GM19238 (cell line): ENCODE measurements at regions not wholly inside any gene's neighbourhood (a gene's known extent, or its start where the extent isn't known, plus 50 kb on each side); places are given as distances from the start of the nearest gene placed in this dataset.

ENCODE experiments used
- DNase-seq: peaks from one replicate; pipeline ENCODE4 v3.0.0; 2011; ENCODE audit warnings: low spot score; ENCODE audit not compliant: insufficient read length

DNA sequence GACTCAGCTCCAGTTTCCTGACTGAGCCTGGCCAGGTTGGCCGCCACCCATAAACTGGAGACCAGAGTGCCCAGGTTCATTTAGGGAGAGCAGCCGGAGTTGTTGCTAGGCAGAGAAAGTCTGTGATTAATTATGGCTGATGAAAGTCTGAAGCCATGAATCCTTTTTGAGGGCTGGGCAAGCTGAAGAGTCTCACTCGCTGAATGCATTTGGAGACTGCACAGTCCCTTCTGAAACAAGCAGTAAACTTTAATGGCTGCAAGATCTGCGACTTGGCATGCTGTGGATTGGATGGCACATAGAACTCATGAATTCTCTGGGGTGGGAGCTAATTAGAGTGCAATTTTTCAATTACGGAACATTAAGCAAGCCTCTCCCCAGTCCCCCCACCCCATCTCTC is 282.1 kb downstream of the RPLP1 start:
- no peak for DNase-seq

DNA sequence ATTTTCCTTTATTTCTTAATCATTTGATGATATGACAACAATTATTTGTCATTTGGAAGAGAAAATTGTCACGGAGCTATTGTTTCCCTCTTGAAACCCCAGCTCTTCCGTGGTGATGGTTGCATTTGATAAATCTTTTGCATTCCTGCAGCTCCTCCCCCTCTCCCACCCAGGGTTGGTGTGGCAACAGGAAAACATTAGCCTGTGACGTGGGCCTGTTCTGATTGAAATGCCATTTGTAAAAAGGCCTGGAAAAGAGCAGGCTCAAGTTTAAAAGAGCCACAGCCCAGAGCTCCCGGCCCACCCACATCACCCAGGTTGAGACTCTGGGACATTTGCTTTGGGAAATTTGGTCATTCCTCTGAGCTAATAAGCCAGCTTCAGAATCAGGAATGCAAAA is 282.5 kb downstream of the RPLP1 start:
- no peak for DNase-seq

DNA sequence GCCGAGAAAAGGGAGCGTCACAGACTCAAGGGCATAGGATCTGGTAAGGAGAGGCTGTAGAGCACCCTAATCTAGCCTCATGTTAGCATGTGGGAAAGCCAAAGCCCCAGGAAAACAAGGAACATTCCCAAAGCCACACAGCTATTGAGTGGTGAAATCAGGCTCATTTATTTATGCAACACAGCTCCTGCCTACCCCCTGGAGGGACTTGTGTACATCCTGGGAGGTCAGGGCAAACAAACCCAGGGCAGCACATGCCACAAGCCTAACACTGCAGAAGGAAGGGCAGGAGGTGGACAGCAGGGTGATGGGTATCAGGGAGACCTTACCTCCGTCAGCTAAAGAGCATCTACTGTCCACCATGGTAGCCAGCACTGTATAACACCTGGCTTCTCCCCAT is 283.5 kb downstream of the RPLP1 start:
- DNase-seq, result no peak

DNA sequence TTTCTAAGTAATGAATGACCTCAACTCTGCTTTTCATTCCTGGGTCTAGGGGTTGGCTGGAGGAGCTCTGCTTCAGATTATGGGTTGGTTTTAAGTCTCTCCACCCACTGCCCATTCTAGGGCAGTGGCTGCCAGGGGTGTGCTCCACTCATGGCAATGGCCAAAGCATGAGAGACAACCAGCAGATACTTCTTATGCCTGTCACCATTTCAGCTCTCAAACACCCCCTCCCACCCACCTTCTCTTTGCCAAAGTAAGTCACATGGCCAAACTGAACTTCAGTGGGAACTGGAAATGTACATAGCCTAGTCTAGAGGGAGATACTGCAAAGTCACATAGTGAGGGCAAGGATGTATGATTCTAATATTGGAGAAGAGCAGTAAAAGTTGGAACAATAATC is 285.3 kb downstream of the RPLP1 start:
- no peak for DNase-seq

DNA sequence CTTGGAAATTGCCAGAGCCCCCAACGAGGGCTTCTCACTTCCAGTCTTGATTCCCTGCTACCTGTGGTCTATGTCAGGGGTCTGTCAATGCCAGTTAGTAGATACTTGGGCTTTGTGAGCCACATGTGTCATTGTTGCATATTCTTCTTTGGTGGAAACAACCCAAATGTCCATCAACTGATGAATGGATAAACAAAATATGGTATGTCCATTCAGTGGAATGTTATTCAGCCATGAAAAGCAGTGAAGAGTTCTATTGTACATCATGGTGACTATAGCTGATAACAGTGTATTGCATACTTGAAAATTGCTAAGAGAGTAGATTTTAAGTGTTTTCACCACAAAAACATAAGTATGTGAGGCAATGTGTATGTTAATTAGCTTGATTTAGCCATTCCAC is 288.1 kb downstream of the RPLP1 start:
- no peak for DNase-seq

DNA sequence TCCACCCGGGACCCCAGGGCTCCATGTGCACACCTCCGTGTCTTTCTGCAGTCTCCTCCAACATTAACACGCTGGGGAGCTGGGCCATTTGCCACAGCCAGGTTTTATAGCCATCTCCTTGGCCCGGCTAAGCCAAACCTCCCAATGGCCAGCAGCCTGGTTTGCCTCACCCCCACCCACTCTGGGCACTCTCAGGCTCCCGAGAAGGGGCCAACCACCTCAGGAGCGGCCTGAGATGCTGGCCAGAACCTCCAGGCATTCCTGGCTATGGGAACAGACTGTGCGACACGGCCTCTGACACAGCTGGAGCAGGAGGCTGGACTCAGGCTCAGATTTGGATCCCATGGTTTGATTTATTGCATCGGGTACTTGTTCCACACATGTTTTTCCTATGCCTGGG is 289.7 kb downstream of the RPLP1 start:
- no peak for DNase-seq

DNA sequence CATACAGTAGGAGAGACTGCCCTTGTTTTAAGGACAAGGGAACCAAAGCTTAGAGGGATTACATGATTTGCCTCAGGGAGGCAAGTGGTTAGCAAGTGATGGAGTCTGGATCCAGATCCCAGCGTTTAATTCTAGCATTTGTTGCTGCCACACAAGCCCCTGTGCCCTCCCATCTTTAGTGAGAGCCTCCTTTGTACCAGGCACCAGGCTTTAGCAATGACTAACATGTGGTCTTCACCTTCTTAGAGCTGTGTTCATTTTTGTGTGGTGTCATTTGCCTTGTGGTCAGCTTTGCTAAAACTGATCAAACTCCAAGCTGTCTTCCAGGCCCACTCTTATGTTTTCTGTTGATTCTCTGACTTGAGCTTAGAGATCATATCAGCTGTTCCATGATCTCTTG is 290.5 kb downstream of the RPLP1 start:
- no peak for DNase-seq

DNA sequence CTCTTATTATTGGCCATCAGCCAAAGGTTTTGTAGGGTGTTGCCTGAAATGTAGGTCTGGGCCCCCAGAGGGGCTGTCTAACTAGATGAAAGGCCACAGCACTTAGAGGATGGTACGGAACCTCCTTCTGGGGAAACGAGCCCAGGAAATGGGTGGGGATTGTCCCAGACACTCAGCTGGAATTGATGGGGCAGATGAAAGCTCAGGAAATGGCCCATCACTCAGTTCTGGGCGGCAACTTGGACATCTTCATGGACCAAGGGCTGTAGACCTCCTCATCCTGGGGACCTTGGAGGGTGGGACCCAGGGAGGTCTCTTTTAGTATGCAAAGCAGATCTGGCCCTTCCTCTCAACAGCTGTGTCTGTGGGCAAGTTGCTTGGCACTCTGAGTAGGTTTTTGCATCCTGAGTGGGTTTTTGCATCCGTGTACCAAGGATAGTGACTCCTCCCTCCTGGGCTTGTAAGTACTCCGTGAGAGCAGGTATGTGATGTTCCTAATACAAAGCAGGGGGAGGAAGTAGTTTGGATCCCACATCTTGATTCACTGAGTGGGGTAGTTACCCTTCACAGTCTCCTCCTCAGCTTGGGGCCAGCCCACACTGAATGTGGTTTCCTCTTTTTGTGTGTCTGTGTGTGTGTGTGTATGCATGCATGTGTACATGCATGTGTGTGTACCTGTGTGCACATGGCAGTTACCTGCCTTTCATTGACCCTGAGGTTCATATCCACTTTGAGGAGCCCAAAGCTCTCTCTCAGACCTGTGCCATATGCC is 292.0 kb downstream of the RPLP1 start:
- DNase-seq, result no peak

DNA sequence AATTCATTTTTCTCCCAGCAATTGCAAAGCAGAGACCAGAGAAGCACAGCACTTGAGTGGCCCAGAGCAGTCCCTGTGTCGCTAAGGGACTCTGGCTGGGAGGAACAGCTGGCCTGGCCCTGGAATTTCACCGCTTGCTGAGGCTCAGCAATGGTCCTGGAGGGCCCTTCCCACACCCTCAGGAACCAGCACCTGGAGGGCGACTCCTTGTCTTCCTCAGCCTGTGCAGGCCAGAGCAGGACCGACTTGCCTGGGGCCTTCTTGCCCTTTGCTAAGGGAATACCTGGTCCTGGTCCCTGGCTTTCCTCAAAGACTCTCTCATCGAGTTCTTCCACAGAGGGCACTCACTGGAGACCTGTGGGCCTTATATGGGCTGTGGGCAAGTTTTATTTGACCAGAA is 294.6 kb downstream of the RPLP1 start:
- DNase-seq, result no peak

DNA sequence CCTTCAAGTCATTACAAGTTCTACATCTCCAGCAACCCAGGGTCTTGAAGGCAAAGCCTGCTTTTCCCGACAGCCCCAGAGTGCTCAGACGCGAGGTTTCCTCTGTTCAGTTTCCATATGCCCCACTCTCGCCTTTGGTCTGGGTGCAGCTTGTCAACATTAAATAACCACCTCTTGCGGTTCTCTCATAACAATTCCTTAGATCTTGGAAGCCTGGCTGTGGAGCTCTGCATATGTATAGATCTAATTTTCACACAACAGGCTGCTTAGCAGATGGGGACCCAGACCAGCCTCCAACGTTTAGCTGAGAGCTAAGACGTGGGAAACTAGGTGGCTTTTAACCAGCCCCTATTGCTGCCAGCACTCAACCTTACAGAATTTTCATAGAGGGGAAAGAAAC is 295.5 kb downstream of the RPLP1 start:
- DNase-seq, result no peak

DNA sequence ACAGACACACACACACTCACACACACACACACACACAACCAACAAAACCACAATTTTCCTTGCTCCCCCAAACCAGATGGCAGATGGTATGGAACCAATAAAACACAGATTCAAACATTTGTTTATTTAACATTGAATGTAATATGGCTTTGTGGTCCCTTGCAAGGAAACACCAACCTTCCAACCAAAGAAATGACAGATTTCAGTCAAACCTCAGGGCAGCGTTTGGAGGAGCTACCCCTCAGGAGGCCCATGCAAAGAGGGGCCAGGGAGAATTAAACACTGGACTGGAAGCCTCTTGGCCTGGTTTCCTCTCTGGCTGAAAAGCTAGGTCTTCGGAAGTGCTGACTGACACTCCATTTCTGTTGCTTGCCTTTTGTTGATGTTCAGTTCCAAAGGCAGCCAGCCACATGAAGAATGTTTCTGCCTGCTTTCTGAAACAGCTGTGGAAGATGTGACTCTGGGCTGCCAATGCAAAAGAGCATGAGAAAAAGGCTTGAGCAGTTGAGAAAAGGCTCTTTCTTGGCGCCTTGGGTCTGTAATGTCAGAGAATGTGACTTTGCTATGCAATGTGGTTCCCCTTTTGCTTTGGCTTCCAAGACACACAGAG is 296.1 kb downstream of the RPLP1 start:
- DNase-seq, result no peak

DNA sequence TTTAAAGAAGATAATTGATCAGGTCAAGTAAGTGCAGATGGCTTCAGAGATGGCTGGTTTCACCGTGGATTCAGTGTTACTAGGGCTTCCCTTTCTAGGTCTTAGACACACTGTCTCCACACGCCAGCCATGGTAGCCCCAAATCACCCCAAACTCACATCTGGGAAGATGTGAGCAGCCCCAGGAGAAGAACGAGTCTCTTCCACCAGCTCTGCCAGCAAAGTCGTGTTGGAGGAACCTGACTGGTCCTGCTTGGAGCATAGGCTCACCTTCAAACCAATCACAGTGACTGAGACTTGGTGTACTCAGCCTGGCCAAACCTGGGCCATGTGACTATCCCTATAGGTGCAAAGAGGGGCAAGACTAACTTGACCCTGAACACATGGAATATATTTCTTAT is 296.7 kb downstream of the RPLP1 start:
- DNase-seq, result no peak

DNA sequence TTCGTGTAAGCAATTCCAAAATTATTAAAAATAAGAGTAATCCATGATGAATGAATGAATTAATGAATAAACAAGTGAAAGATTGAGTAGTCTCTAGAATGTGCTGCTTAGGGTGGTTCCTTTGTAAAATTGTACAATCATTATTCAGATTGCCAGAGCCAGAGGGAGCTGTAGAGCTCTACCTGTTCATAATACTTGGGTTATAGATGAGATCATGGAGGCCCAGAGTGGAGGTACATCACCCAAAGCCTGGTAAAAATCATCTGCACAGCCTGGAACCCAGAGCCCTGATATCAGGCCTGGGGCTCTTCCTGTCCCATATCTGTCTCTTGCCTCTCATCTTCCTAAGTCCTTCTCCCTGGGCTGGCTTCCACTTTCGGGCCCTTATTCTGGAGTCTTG is 297.2 kb downstream of the RPLP1 start:
- DNase-seq, result no peak

DNA sequence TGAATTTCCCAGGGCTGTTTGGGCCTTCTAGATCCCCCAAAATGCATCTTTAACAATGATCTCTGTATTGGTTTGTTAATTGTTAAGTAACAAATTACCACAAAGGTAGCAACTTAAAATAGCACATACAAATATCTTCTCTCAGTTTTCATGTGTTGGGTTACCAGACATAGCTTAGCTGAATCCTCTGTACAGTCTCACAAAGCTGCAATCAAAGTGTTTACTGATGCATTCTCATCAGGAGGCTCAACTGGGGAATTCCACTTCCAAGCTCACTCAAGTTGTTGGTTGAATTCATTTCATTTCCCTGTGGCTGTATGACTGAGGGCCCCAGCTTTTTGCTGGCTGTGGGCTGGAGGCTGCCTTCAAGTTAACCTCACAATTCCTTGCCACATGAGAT is 297.6 kb downstream of the RPLP1 start:
- DNase-seq, result no peak

DNA sequence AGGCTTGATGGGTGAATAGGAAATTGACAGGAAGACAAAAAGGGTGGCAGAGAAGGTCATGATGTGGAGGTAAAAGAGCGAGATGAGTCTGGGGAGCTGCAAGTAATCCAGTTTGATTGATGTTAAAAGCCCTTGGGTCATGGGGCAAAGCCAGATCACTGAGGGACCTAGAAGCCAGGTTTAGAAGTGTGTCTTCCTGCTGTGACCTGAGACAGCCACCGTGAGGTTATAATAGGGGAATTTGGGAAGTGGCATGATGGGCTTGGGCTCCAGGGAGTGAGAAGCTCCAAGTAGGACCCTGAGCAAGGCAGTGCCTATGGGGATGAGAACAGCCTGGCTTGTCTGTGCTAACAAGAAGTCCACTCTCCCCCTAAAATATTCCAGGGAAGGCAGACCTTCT is 298.5 kb downstream of the RPLP1 start:
- no peak for DNase-seq

DNA sequence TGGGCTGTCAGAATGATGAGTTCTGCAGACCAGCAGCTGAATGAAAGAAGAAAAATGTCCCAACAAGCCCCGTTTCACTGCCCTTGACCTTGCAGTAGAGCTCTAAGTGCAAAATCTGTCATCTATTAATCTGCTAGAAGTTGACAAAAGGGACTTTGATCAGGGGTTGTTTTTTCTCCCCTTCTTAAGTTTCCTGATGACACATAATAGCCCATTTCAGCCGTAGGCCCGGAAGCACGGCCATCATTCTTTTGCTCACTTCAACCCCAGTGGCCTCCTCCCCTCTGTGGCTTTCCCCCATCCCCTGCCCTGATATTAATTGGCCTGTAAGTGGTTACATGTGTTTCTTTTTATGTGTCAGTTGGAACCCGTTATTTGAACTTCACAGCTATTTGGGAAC is 298.9 kb downstream of the RPLP1 start:
- no peak for DNase-seq

DNA sequence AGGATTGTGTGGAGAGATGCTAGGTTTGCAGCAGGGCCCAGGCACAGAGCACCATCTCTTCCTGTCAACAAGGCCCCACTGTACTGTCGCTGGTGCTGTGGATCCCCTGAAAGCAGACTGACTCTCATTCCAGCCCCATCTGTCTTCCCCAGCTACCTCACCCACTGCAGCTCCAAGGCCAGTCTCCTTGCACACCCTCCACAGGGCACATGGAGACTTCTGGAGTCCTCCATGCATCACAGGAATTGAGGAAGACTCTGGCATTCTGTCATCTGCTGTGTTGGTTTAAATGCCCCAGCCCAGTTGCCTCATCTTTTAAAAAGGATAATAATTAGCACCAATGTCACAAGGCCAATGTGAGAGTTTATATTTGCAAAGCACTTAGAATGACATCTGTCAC is 301.2 kb downstream of the RPLP1 start:
- DNase-seq, result no peak

DNA sequence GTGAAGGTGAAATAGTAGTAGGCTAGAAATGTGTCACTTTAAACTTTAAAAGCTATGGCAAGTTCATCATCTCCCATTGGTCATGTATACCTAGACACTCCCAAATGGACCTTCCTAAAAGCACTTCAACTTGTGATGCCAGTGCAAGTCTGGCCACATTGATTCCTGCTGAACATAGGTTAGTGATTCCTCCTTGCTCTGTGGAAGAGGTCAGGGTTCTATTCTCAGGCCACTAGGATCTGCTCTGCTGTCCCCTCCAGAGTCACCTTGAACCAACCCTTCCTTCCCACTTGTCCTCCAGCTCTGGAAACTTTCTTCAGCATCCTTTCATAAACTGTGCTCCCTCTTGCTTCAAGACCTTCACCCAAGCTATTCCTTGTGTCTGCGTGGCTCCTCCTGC is 301.7 kb downstream of the RPLP1 start:
- DNase-seq, result no peak

DNA sequence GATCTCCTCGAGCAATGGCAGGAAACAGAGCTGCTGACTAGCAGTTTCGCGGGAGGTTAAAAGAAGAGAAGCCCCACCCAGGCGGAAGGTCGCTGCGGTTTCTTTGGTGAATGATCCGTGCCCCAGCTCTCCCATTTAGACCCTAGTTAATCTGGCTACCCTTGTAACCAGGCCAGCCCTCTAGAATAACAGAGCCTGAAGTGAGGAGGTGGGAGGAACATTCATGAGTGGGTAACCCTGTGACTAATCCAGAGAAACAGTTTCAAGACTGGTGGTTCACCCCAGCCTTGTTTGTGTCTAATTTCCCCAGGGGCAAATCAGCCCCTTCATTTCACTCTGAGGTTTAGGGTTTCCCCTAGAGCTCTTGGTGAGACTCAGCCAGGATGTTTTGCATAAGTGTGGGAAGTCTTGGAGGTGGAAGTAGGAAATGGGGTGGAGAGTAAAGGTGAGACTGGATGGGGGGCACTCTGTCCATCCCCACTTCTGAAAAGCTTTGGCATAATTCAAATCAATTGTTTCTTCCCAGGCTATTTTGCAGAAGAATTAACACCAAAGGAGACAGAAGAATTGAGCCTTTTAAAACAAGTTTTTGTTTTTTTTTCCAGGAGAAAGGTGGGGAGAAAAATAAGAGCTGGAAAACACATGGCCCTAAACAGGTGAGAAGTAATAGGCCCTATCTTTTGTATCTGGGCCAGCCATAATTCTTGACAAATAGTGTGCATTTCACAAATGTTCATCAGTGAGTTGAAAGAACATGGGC is 303.1 kb downstream of the RPLP1 start:
- DNase-seq, result peak; percentile 61

DNA sequence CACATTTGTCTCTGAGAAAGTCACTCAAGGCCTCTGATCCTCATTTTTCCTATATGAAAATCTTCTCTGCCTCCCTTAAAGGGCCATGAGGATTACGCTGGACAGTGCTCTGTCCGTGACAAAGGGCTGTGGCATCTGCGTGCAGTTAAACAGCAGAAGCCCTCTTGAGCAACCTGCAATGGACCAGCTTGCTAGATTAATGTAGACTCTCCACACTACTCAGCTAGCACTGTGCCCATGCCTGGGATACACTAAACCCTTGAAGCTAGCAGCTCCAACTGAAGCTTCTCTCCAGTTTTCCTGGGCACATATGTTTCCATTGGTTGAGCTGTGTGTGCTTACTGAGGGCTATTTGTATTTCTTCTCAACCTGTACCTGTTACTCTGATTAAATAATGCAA is 303.8 kb downstream of the RPLP1 start:
- no peak for DNase-seq

DNA sequence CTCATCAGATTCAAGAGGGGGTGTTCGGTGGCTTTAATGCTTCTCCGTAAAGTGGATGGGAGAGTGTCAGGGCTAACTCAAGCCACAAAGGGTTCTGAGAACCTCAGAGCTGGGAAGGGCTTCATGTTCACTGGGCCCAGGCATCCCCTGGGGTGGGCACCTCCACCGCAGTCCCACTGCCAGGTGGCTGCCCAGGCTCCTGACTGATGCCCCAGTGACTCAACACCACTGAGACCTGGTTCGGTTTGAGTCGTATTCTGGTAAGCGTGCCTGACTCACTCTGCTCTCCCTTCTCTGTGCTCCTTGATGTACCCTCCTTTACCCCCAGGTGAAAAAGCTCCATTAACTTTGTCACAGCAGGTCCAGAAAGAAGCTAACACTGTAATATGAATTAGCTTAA is 304.6 kb downstream of the RPLP1 start:
- no peak for DNase-seq

DNA sequence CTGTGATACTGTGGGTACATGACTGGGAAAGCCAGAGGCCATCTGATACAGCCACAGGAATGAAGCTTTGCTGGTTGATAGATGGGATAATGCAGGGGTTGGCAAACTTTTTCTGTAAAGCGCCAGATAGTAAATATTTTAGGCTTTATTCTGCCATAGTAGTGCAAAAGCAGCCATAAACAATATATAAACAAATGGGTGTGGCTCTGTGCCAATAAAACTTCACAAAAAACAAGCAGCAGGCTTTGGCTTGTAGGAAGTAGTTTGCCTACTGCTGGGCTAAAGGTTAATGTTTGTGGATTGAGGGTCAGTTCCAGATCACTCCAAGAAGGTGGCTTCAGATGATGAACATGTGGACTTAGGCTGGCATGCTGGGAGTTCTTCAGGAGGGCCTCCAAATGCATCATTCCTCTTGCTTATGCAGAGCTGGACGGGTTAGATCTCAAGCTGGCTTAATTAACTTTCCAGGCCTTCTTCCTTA is 305.7 kb downstream of the RPLP1 start:
- DNase-seq, result no peak
